WTC11 (cell line): ENCODE measurements at regions not wholly inside any gene's neighbourhood (a gene's known extent, or its start where the extent isn't known, plus 50 kb on each side); places are given as distances from the start of the nearest gene placed in this dataset.

Experiments
- ATAC-seq: fragments of 200-7000 bp; cut with Tn5 transposase; 2 replicates; pipeline ENCODE4 v1.10.0; 2021; ENCODE audit warnings: mild to moderate bottlenecking, moderate library complexity
- CTCF ChIA-PET: fragments of 300-600 bp; sonication (Branson Sonifier 250); formaldehyde crosslinking; loops from one replicate; lab custom pipeline; 2021; ENCODE audit warnings: antibody characterized with exemption; lab: Charles Lee
- POLR2A ChIA-PET: fragments of 350-600 bp; sonication (Branson Sonifier 250); formaldehyde crosslinking; loops from one replicate; lab custom pipeline; 2021; ENCODE audit warnings: antibody characterized with exemption; lab: Charles Lee
- DNase-seq: peaks from one replicate; pipeline ENCODE4 v3.0.0; 2021; ENCODE audit warnings: low spot score
- H3K27ac Mint-ChIP-seq: 2 replicates; pipeline ENCODE4 v1.8.0; 2021; ENCODE audit warnings: mixed read lengths
- H3K27me3 Mint-ChIP-seq: 2 replicates; pipeline ENCODE4 v1.8.0; 2021; ENCODE audit warnings: low read depth, mild to moderate bottlenecking, moderate library complexity, mixed read lengths
- H3K36me3 Mint-ChIP-seq: 2 replicates; pipeline ENCODE4 v1.8.0; 2021; ENCODE audit warnings: mixed read lengths
- H3K4me1 Mint-ChIP-seq: 2 replicates; pipeline ENCODE4 v1.8.0; 2022; ENCODE audit warnings: mixed read lengths
- H3K4me3 Mint-ChIP-seq: 2 replicates; pipeline ENCODE4 v1.8.0; 2021; ENCODE audit warnings: mild to moderate bottlenecking, moderate library complexity, mixed read lengths
- H3K9me3 Mint-ChIP-seq: 2 replicates; pipeline ENCODE4 v1.8.0; 2021; ENCODE audit warnings: mixed read lengths
- AR ChIP-seq: fragments of 250-450 bp; sonication (Bioruptor Pico); IDR thresholded peaks from 2 replicates; pipeline ENCODE4 v1.9.0; 2021; ENCODE audit warnings: mild to moderate bottlenecking
- E2F4 ChIP-seq: sonication (generic); formaldehyde crosslinking; IDR thresholded peaks from 2 replicates; pipeline ENCODE4 v1.8.1; 2022; ENCODE audit warnings: low read depth, mild to moderate bottlenecking, moderate library complexity, missing genetic modification reagents, borderline replicate concordance
- ETV6 ChIP-seq: sonication (generic); formaldehyde crosslinking; IDR thresholded peaks from 2 replicates; pipeline ENCODE4 v1.8.1; 2022; ENCODE audit warnings: mild to moderate bottlenecking, missing genetic modification reagents
- JUN ChIP-seq: sonication (generic); formaldehyde crosslinking; IDR thresholded peaks from 2 replicates; pipeline ENCODE4 v1.8.0; 2023; ENCODE audit warnings: mild to moderate bottlenecking, missing genetic modification reagents
- MLX ChIP-seq: sonication (generic); formaldehyde crosslinking; IDR thresholded peaks from 2 replicates; pipeline ENCODE4 v1.8.1; 2023; ENCODE audit warnings: mild to moderate bottlenecking, missing genetic modification reagents, moderate library complexity
- NR1H2 ChIP-seq: sonication (generic); formaldehyde crosslinking; IDR thresholded peaks from 2 replicates; pipeline ENCODE4 v1.9.0; 2021; ENCODE audit warnings: mild to moderate bottlenecking, moderate library complexity, missing genetic modification reagents
- SMAD4 ChIP-seq: sonication (generic); formaldehyde crosslinking; IDR thresholded peaks from 2 replicates; pipeline ENCODE4 v1.8.0; 2022; ENCODE audit warnings: mild to moderate bottlenecking, missing genetic modification reagents
- STAT6 ChIP-seq: sonication (generic); formaldehyde crosslinking; conservative IDR thresholded peaks from 2 replicates; pipeline ENCODE4 v1.8.1; 2023; ENCODE audit warnings: mild to moderate bottlenecking, low read depth, missing genetic modification reagents, moderate library complexity
- TCF7 ChIP-seq: sonication (generic); formaldehyde crosslinking; IDR thresholded peaks from 2 replicates; pipeline ENCODE4 v1.8.0; 2022; ENCODE audit warnings: mild to moderate bottlenecking, low read depth, missing genetic modification reagents, moderate library complexity
- ZNF263 ChIP-seq: sonication (generic); formaldehyde crosslinking; IDR thresholded peaks from 2 replicates; pipeline ENCODE4 v1.8.1; 2022; ENCODE audit warnings: low read depth, mild to moderate bottlenecking, moderate library complexity, missing genetic modification reagents
- ZNF396 ChIP-seq: fragments of 250-450 bp; sonication (Bioruptor Pico); IDR thresholded peaks from 2 replicates; pipeline ENCODE4 v1.8.0; 2021; ENCODE audit warnings: mild to moderate bottlenecking, moderate library complexity, borderline replicate concordance
- ZNF671 ChIP-seq: fragments of 250-450 bp; sonication (Bioruptor Pico); IDR thresholded peaks from 2 replicates; pipeline ENCODE4 v1.8.0; 2021; ENCODE audit warnings: mild to moderate bottlenecking
- TF ChIP-seq, protein P1 (sequence below): sonication (generic); formaldehyde crosslinking; IDR thresholded peaks from 2 replicates; pipeline ENCODE4 v1.8.1; 2022; ENCODE audit warnings: mild to moderate bottlenecking, missing genetic modification reagents, moderate library complexity, borderline replicate concordance
- TF ChIP-seq, protein P2 (sequence below): sonication (generic); formaldehyde crosslinking; IDR thresholded peaks from 2 replicates; pipeline ENCODE4 v1.8.1; 2023; ENCODE audit warnings: mild to moderate bottlenecking, missing genetic modification reagents
- TF ChIP-seq, protein P3 (sequence below): fragments of 250-450 bp; sonication (Bioruptor Pico); conservative IDR thresholded peaks from 2 replicates; pipeline ENCODE4 v1.9.0; 2021; ENCODE audit warnings: mild to moderate bottlenecking

DNA sequence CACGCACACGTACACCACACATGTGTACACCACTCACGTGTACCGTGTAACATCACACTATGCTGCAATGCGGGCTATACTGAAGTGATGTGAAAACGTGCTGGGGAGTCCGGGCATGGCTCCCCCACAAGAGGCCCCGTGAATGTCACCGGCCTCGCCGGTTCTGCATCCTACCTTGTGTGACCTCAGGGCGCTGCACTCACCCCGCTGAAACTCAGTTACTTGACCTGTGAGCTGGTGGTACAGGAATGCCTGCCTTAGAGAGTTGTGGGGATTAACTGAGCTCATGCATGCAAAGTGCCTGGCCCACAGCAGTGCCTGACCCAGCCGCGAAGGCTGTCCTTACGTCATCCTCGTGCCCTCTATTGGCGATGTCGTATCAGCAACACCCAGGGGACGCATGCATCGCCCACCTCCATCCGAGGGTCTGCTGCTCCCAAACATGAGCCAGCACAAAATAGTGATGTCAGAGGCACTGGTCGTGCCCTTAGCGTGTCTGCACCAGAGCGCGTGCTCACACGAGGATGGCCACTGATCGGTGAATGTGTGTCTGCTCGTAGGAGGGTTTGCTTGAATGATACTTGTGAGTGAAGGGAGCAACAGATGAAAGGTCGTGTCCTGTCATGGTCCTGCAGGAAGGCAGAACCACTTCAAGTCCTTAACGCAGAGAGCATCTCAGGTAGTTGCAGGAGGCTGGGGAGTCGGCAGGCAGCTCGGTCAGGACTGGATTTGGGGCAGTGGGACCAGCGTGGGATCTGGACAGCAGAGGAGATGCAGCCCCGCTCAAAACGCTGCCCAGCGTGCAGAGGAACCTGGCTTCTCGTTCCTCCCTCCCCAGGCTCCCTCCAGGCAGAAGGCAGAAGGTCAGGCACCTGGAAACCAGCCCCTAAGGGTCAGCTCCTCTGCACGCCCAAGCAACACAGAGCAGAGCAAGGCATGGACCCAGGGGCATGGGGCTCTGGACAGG, 126.2 kb upstream of the SPACA7 start:
- Mint-ChIP-seq H3K27ac (no peak overlapping the region), H3K4me1 (peaks cover 8% of the 10 kb centered on the region), H3K9me3 (no peaks in the 10 kb centered on the region), H3K36me3 (no peaks in the 10 kb centered on the region), H3K4me3 (no peak overlapping the region), H3K27me3 (no peaks in the 10 kb centered on the region)
- TF ChIP-seq ZNF396 (no peak), SMAD4 (CRISPR knock-in tag) (no peak), E2F4 (CRISPR knock-in tag) (no peak), AR (CRISPR knock-in tag) (no peak), JUN (no peak), MLX (no peak), ETV6 (CRISPR knock-in tag) (no peak), TCF7 (no peak), ZNF263 (CRISPR knock-in tag) (no peak), STAT6 (CRISPR knock-in tag) (no peak), ZNF671 (CRISPR knock-in tag) (no peak), NR1H2 (no peak)
- TF ChIP-seq, protein P1, sequence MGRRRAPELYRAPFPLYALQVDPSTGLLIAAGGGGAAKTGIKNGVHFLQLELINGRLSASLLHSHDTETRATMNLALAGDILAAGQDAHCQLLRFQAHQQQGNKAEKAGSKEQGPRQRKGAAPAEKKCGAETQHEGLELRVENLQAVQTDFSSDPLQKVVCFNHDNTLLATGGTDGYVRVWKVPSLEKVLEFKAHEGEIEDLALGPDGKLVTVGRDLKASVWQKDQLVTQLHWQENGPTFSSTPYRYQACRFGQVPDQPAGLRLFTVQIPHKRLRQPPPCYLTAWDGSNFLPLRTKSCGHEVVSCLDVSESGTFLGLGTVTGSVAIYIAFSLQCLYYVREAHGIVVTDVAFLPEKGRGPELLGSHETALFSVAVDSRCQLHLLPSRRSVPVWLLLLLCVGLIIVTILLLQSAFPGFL (CRISPR knock-in tag): no peak
- TF ChIP-seq, protein P2, sequence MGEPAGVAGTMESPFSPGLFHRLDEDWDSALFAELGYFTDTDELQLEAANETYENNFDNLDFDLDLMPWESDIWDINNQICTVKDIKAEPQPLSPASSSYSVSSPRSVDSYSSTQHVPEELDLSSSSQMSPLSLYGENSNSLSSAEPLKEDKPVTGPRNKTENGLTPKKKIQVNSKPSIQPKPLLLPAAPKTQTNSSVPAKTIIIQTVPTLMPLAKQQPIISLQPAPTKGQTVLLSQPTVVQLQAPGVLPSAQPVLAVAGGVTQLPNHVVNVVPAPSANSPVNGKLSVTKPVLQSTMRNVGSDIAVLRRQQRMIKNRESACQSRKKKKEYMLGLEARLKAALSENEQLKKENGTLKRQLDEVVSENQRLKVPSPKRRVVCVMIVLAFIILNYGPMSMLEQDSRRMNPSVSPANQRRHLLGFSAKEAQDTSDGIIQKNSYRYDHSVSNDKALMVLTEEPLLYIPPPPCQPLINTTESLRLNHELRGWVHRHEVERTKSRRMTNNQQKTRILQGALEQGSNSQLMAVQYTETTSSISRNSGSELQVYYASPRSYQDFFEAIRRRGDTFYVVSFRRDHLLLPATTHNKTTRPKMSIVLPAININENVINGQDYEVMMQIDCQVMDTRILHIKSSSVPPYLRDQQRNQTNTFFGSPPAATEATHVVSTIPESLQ: no peak
- TF ChIP-seq, protein P3, sequence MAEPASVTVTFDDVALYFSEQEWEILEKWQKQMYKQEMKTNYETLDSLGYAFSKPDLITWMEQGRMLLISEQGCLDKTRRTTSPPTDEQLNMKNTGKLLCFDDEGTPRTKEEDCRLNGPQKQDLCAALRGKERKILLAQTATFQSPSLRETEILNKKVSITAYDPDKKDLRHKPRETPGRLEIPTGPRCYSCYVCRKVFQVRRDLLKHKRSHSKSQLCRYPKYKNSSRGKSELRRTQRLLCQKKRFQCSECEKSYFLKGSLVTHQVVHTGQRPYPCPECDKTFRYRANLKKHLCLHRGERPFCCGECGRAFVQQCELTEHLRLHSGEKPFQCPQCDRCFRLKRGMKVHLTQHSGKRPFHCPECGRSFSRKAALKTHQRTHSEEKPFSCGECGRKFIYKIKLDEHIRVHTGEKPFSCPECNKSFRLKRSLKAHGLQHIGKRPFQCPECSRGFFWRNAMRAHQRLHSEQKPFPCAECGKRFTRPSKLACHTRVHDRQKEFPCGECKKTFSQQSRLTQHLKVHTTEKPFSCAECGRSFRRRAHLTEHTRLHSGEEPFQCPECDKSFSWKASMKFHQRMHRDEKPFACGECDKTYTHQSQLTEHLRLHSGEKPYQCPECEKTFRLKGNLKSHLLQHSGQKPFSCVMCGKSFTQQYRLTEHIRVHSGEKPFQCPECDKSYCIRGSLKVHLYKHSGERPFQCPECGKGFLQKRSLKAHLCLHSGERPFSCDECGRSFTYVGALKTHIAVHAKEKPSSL (CRISPR knock-in tag): no peak
- ChIA-PET POLR2A (no interaction called here), CTCF (interaction anchor here (1.9 kb wide), 1 partner anchor 184 kb away, joined by 4 read pairs; the partner anchor contains the start of gene SOX1)
- DNase-seq (no peak), ATAC-seq (0 out of 2 replicates have a peak, but pooled peaks have one; percentile 32)
